ENCODE measurements at regions not wholly inside any gene's neighbourhood (a gene's known extent, or its start where the extent isn't known, plus 50 kb on each side); places are given as distances from the start of the nearest gene placed in this dataset.

GRCh38 chr6:89028774-89029173, 51.8 kb upstream of the PNRC1 start:
- no peak for DNase-seq

- DNase-seq, result no peak
Observed at GRCh38 chr6:89027756-89028155, 52.8 kb upstream of the PNRC1 start.

- DNase-seq, result no peak
Observed at GRCh38 chr6:89026151-89026550, 54.4 kb upstream of the PNRC1 start.

- no peak for DNase-seq
Observed at GRCh38 chr6:89025633-89026032, 54.9 kb upstream of the PNRC1 start.

GRCh38 chr6:89024456-89024855, 56.1 kb upstream of the PNRC1 start:
- DNase-seq, result no peak

- no peak for DNase-seq
Observed at GRCh38 chr6:89023591-89024441, 56.7 kb upstream of the PNRC1 start.

- DNase-seq, result no peak
Observed at GRCh38 chr6:89022798-89023197, 57.8 kb upstream of the PNRC1 start.

GRCh38 chr6:89021629-89022028, 58.2 kb upstream of the RNGTT start:
- DNase-seq, result peak in 1 of 3 experiments; percentile 19

- DNase-seq, result no peak
Observed at GRCh38 chr6:89015971-89016370, 52.6 kb upstream of the RNGTT start.

GRCh38 chr6:89013438-89013837, 50.0 kb upstream of the RNGTT start:
- DNase-seq, result no peak

Measured in NCI-H1417 (cell line).